ENCODE measurements at regions not wholly inside any gene's neighbourhood (a gene's known extent, or its start where the extent isn't known, plus 50 kb on each side); places are given as distances from the start of the nearest gene placed in this dataset.

DNA sequence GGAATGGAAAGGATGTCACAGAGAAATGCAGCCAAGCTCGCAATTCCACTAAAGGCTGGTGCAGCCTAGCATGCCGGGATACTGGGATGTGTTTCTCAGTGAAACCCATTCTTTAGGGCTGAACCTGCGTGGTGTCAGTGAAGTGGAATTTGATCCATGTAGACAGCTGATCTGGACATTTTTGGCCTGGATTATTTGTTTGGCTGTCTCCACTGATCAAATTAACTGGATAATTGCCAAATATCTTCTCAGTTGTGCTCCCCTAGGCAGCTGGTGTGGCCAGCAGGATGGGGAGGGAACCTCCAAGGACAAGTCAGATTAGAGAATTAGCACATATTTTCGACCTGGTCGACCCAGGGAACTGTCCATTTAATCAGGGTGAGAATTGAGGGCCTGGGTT is 318.4 kb downstream of the RPS6KC1 start:
- H3K4me3 ChIP-seq (ENCODE audit: insufficient read depth, low read depth, low read length), result no peak overlapping the region
- H3K9me3 ChIP-seq (ENCODE audit: control insufficient read depth, insufficient read depth, low read length), result no peaks in the 10 kb centered on the region
- no peak overlapping the region for H2AFZ ChIP-seq (replicated peaks; ENCODE audit: low read length, poor library complexity)
- H2BK20ac ChIP-seq (ENCODE audit: low read depth, low read length), result no peak overlapping the region
- intact Hi-C loops (cut with micrococcal nuclease) (no loop called here), dilution Hi-C loops (cut with HindIII; ENCODE audit: low sequenced_read_pairs, unreplicated experiment) (no loop called here), in situ Hi-C loops (cut with MboI; ENCODE audit: low sequenced_read_pairs) (no loop called here)
- ChIA-PET CTCF (no interaction called here), POLR2A (ENCODE audit: unreplicated experiment) (no interaction called here)
- no TSS peak for BruUV-seq (replicated peaks)
- no peak overlapping the region for H3K56ac ChIP-seq (ENCODE audit: extremely low read depth, insufficient read depth, low read length)
- H3K9me1 ChIP-seq (ENCODE audit: insufficient read depth, low read length), result no peaks in the 10 kb centered on the region
- H2BK5ac ChIP-seq (ENCODE audit: low read depth, low read length, poor library complexity, severe bottlenecking), result no peak overlapping the region
- H3K27me3 ChIP-seq (ENCODE audit: control insufficient read depth, insufficient read depth, low read length), result no peaks in the 10 kb centered on the region
- H4K91ac ChIP-seq (ENCODE audit: insufficient read depth, low read depth, low read length), result no peak overlapping the region
- no peak overlapping the region for H3K27ac ChIP-seq (ENCODE audit: insufficient read depth, low read length)
- no peaks in the 10 kb centered on the region for H3K79me1 ChIP-seq (ENCODE audit: low read depth in 1 of 2, low read length in 2 of 2)
- H3K36me3 ChIP-seq (ENCODE audit: control insufficient read depth, insufficient read depth, low read length), result no peaks in the 10 kb centered on the region
- H2BK120ac ChIP-seq (ENCODE audit: low read depth, low read length), result no peak overlapping the region
- H2AK9ac ChIP-seq (replicated peaks; ENCODE audit: low read depth, low read length, poor library complexity), result no peak overlapping the region
- H2BK15ac ChIP-seq (ENCODE audit: low read depth, low read length), result no peak overlapping the region
- H3K14ac ChIP-seq (replicated peaks; ENCODE audit: low read depth, low read length), result no peak overlapping the region
- no peak overlapping the region for H3K9ac ChIP-seq (ENCODE audit: low read depth, low read length)
- WGBS, 2 experiments (ENCODE audit: extremely low coverage in 2 of 2, insufficient read length in 1 of 2), result no CpG with 5 or more reads among the region's 5 CpGs
- H4K5ac ChIP-seq (ENCODE audit: low read depth, low read length), result no peak overlapping the region
- no peaks in the 10 kb centered on the region for H3K4me1 ChIP-seq (ENCODE audit: control insufficient read depth, insufficient read depth, low read length)
- no peak overlapping the region for H3K4me2 ChIP-seq (ENCODE audit: low read depth, low read length)
- H4K8ac ChIP-seq (ENCODE audit: low read depth in 2 of 2, low read length in 2 of 2), result no peak overlapping the region
- TF ChIP-seq MXI1 (IDR thresholded peaks at IDR 0.05; ENCODE audit: borderline replicate concordance, low read depth, low read length), result no peak
- no peak for TF ChIP-seq RFX5 (IDR thresholded peaks at IDR 0.05; ENCODE audit: low read depth, low read length)
- TF ChIP-seq NFE2L2 (IDR thresholded peaks at IDR 0.05; ENCODE audit: low read depth, low read length), result no peak
- TF ChIP-seq CHD1 (IDR thresholded peaks at IDR 0.05; ENCODE audit: low read depth, low read length), result no peak
- H3K4ac ChIP-seq (ENCODE audit: low read depth, low read length), result no peak overlapping the region
- H2AK5ac ChIP-seq (ENCODE audit: low read depth, low read length), result no peak overlapping the region
- ATAC-seq (ENCODE audit: low read depth) (no peak), DNase-seq (no peak)
- H3K18ac ChIP-seq (ENCODE audit: low read depth, low read length), result no peak overlapping the region
- H4K20me1 ChIP-seq (ENCODE audit: insufficient read depth, low read length), result no peaks in the 10 kb centered on the region
- no peak overlapping the region for H3K23ac ChIP-seq (ENCODE audit: low read depth, low read length)

Measured in IMR-90 (cell line).